ENCODE measurements at regions not wholly inside any gene's neighbourhood (a gene's known extent, or its start where the extent isn't known, plus 50 kb on each side); places are given as distances from the start of the nearest gene placed in this dataset.
A peak's percentile ranks its signal among the peaks of the same experiment; 100 is the strongest.
"Not testable (repeated sequence)": the region's sequence is repeated elsewhere in the genome, so short reads cannot be mapped to it uniquely, and the experiment has no call there.

GRCh38 chrX:80572636-80573035 lies 152.4 kb downstream of the TENT5D start:
- DNase-seq, result no peak
- POLR2A ChIA-PET, result no interaction called here
- CTCF ChIA-PET, result no interaction called here
- 92% methylated on average over 10 of the region's 13 CpGs for WGBS (ENCODE audit: insufficient coverage)
- no peaks in the 10 kb centered on the region for H3K36me3 ChIP-seq (ENCODE audit: control insufficient read depth in 4 of 4, insufficient read depth in 4 of 4, low read length in 3 of 4)
- no peaks in the 10 kb centered on the region for H3K27me3 ChIP-seq (replicated peaks in 2 of 5; ENCODE audit: control insufficient read depth in 4 of 5, insufficient read depth in 5 of 5, low read length in 4 of 5)
- H3K4me1 ChIP-seq (ENCODE audit: control extremely low read depth in 1 of 4, control insufficient read depth in 4 of 4, insufficient read depth in 4 of 4, low read length in 3 of 4), result no peaks in the 10 kb centered on the region
- no peak overlapping the region for H3K27ac ChIP-seq (ENCODE audit: insufficient read depth in 1 of 2, low read depth in 1 of 2, low read length in 2 of 2, poor library complexity in 1 of 2, severe bottlenecking in 2 of 2)
- no peaks in the 10 kb centered on the region for H3K9me3 ChIP-seq (ENCODE audit: control extremely low read depth in 1 of 5, control insufficient read depth in 4 of 5, insufficient read depth in 2 of 5, low read depth in 1 of 5, low read length in 4 of 5)
- no peak overlapping the region for H3K4me3 ChIP-seq (ENCODE audit: control insufficient read depth in 1 of 7, extremely low read depth in 1 of 7, insufficient read depth in 4 of 7, low read depth in 2 of 7, low read length in 6 of 7)

- ChIA-PET CTCF (interaction anchor here (1.2 kb wide), 1 partner anchor 8 kb away, joined by 3 read pairs; no protein-coding TSS in a partner anchor), POLR2A (no interaction called here)
- H3K4me1 ChIP-seq (ENCODE audit: control extremely low read depth in 1 of 4, control insufficient read depth in 4 of 4, insufficient read depth in 4 of 4, low read length in 3 of 4), result no peaks in the 10 kb centered on the region
- 92% methylated on average over 20 of the region's 20 CpGs for WGBS (ENCODE audit: insufficient coverage)
- no peaks in the 10 kb centered on the region for H3K36me3 ChIP-seq (ENCODE audit: control insufficient read depth in 4 of 4, insufficient read depth in 4 of 4, low read length in 3 of 4)
- H3K27me3 ChIP-seq (replicated peaks in 2 of 5; ENCODE audit: control insufficient read depth in 4 of 5, insufficient read depth in 5 of 5, low read length in 4 of 5), result no peaks in the 10 kb centered on the region
- no peaks in the 10 kb centered on the region for H3K9me3 ChIP-seq (ENCODE audit: control extremely low read depth in 1 of 5, control insufficient read depth in 4 of 5, insufficient read depth in 2 of 5, low read depth in 1 of 5, low read length in 4 of 5)
- no peak overlapping the region for H3K27ac ChIP-seq (ENCODE audit: insufficient read depth in 1 of 2, low read depth in 1 of 2, low read length in 2 of 2, poor library complexity in 1 of 2, severe bottlenecking in 2 of 2)
- H3K4me3 ChIP-seq (ENCODE audit: control insufficient read depth in 1 of 7, extremely low read depth in 1 of 7, insufficient read depth in 4 of 7, low read depth in 2 of 7, low read length in 6 of 7), result no peak overlapping the region
- no peak for DNase-seq
These were observed 153.0 kb downstream of the TENT5D start for GRCh38 chrX:80573275-80573674.

GRCh38 chrX:80574486-80575086 lies 154.3 kb downstream of the TENT5D start:
- CTCF ChIA-PET; POLR2A ChIA-PET; H3K27me3 ChIP-seq (replicated peaks in 2 of 5; ENCODE audit: control insufficient read depth in 4 of 5, insufficient read depth in 5 of 5, low read length in 4 of 5); DNase-seq; H3K27ac ChIP-seq (ENCODE audit: insufficient read depth in 1 of 2, low read depth in 1 of 2, low read length in 2 of 2, poor library complexity in 1 of 2, severe bottlenecking in 2 of 2); H3K36me3 ChIP-seq (ENCODE audit: control insufficient read depth in 4 of 4, insufficient read depth in 4 of 4, low read length in 3 of 4); H3K4me3 ChIP-seq (ENCODE audit: control insufficient read depth in 1 of 7, extremely low read depth in 1 of 7, insufficient read depth in 4 of 7, low read depth in 2 of 7, low read length in 6 of 7); H3K4me1 ChIP-seq (ENCODE audit: control extremely low read depth in 1 of 4, control insufficient read depth in 4 of 4, insufficient read depth in 4 of 4, low read length in 3 of 4); H3K9me3 ChIP-seq (ENCODE audit: control extremely low read depth in 1 of 5, control insufficient read depth in 4 of 5, insufficient read depth in 2 of 5, low read depth in 1 of 5, low read length in 4 of 5): not testable (repeated sequence)
- 76% methylated on average over 35 of the region's 50 CpGs for WGBS (ENCODE audit: insufficient coverage)

- ChIA-PET CTCF (interaction anchor here (3.4 kb wide), 1 partner anchor 291 kb away, joined by 8 read pairs; no protein-coding TSS in a partner anchor), POLR2A (no interaction called here)
- no peak overlapping the region for H3K4me3 ChIP-seq (ENCODE audit: control insufficient read depth in 1 of 7, extremely low read depth in 1 of 7, insufficient read depth in 4 of 7, low read depth in 2 of 7, low read length in 6 of 7)
- H3K27ac ChIP-seq (ENCODE audit: insufficient read depth in 1 of 2, low read depth in 1 of 2, low read length in 2 of 2, poor library complexity in 1 of 2, severe bottlenecking in 2 of 2), result no peak overlapping the region
- no peak for DNase-seq
- no peaks in the 10 kb centered on the region for H3K4me1 ChIP-seq (ENCODE audit: control extremely low read depth in 1 of 4, control insufficient read depth in 4 of 4, insufficient read depth in 4 of 4, low read length in 3 of 4)
- H3K27me3 ChIP-seq (replicated peaks in 2 of 5; ENCODE audit: control insufficient read depth in 4 of 5, insufficient read depth in 5 of 5, low read length in 4 of 5), result no peaks in the 10 kb centered on the region
- H3K9me3 ChIP-seq (ENCODE audit: control extremely low read depth in 1 of 5, control insufficient read depth in 4 of 5, insufficient read depth in 2 of 5, low read depth in 1 of 5, low read length in 4 of 5), result no peaks in the 10 kb centered on the region
- no peaks in the 10 kb centered on the region for H3K36me3 ChIP-seq (ENCODE audit: control insufficient read depth in 4 of 4, insufficient read depth in 4 of 4, low read length in 3 of 4)
These were observed 156.0 kb downstream of the TENT5D start for GRCh38 chrX:80576267-80576666.

GRCh38 chrX:80576806-80577533 lies 156.7 kb downstream of the TENT5D start:
- no peaks in the 10 kb centered on the region for H3K9me3 ChIP-seq (ENCODE audit: control extremely low read depth in 1 of 5, control insufficient read depth in 4 of 5, insufficient read depth in 2 of 5, low read depth in 1 of 5, low read length in 4 of 5)
- H3K4me3 ChIP-seq (ENCODE audit: control insufficient read depth in 1 of 7, extremely low read depth in 1 of 7, insufficient read depth in 4 of 7, low read depth in 2 of 7, low read length in 6 of 7), result no peak overlapping the region
- no peak overlapping the region for H3K27ac ChIP-seq (ENCODE audit: insufficient read depth in 1 of 2, low read depth in 1 of 2, low read length in 2 of 2, poor library complexity in 1 of 2, severe bottlenecking in 2 of 2)
- 74% methylated on average over 2 of the region's 2 CpGs for WGBS (ENCODE audit: insufficient coverage)
- no peaks in the 10 kb centered on the region for H3K36me3 ChIP-seq (ENCODE audit: control insufficient read depth in 4 of 4, insufficient read depth in 4 of 4, low read length in 3 of 4)
- DNase-seq, result no peak
- CTCF ChIA-PET, result interaction anchor here (1.6 to 3.4 kb wide), 2 partner anchors 7 to 292 kb away, joined by 3 to 8 read pairs; no protein-coding TSS in a partner anchor
- H3K4me1 ChIP-seq (ENCODE audit: control extremely low read depth in 1 of 4, control insufficient read depth in 4 of 4, insufficient read depth in 4 of 4, low read length in 3 of 4), result no peaks in the 10 kb centered on the region
- POLR2A ChIA-PET, result no interaction called here
- no peaks in the 10 kb centered on the region for H3K27me3 ChIP-seq (replicated peaks in 2 of 5; ENCODE audit: control insufficient read depth in 4 of 5, insufficient read depth in 5 of 5, low read length in 4 of 5)

GRCh38 chrX:80578517-80579105 lies 158.4 kb downstream of the TENT5D start:
- ChIA-PET POLR2A (no interaction called here), CTCF (interaction anchor here (1.6 to 3.4 kb wide), 2 partner anchors 9 to 293 kb away, joined by 3 to 8 read pairs; no protein-coding TSS in a partner anchor)
- H3K9me3 ChIP-seq (ENCODE audit: control extremely low read depth in 1 of 5, control insufficient read depth in 4 of 5, insufficient read depth in 2 of 5, low read depth in 1 of 5, low read length in 4 of 5), result no peaks in the 10 kb centered on the region
- WGBS (ENCODE audit: insufficient coverage), result 0% methylated on average over 1 of the region's 3 CpGs
- no peaks in the 10 kb centered on the region for H3K4me1 ChIP-seq (ENCODE audit: control extremely low read depth in 1 of 4, control insufficient read depth in 4 of 4, insufficient read depth in 4 of 4, low read length in 3 of 4)
- no peaks in the 10 kb centered on the region for H3K36me3 ChIP-seq (ENCODE audit: control insufficient read depth in 4 of 4, insufficient read depth in 4 of 4, low read length in 3 of 4)
- no peak overlapping the region for H3K4me3 ChIP-seq (ENCODE audit: control insufficient read depth in 1 of 7, extremely low read depth in 1 of 7, insufficient read depth in 4 of 7, low read depth in 2 of 7, low read length in 6 of 7)
- no peaks in the 10 kb centered on the region for H3K27me3 ChIP-seq (replicated peaks in 2 of 5; ENCODE audit: control insufficient read depth in 4 of 5, insufficient read depth in 5 of 5, low read length in 4 of 5)
- no peak overlapping the region for H3K27ac ChIP-seq (ENCODE audit: insufficient read depth in 1 of 2, low read depth in 1 of 2, low read length in 2 of 2, poor library complexity in 1 of 2, severe bottlenecking in 2 of 2)
- peak; percentile 5 to 46 (median 29) for DNase-seq

- H3K4me3 ChIP-seq (ENCODE audit: control insufficient read depth in 1 of 7, extremely low read depth in 1 of 7, insufficient read depth in 4 of 7, low read depth in 2 of 7, low read length in 6 of 7); H3K9me3 ChIP-seq (ENCODE audit: control extremely low read depth in 1 of 5, control insufficient read depth in 4 of 5, insufficient read depth in 2 of 5, low read depth in 1 of 5, low read length in 4 of 5); DNase-seq; H3K27ac ChIP-seq (ENCODE audit: insufficient read depth in 1 of 2, low read depth in 1 of 2, low read length in 2 of 2, poor library complexity in 1 of 2, severe bottlenecking in 2 of 2); H3K36me3 ChIP-seq (ENCODE audit: control insufficient read depth in 4 of 4, insufficient read depth in 4 of 4, low read length in 3 of 4); H3K4me1 ChIP-seq (ENCODE audit: control extremely low read depth in 1 of 4, control insufficient read depth in 4 of 4, insufficient read depth in 4 of 4, low read length in 3 of 4); H3K27me3 ChIP-seq (replicated peaks in 2 of 5; ENCODE audit: control insufficient read depth in 4 of 5, insufficient read depth in 5 of 5, low read length in 4 of 5); POLR2A ChIA-PET; CTCF ChIA-PET: not testable (repeated sequence)
- 100% methylated on average over 8 of the region's 30 CpGs for WGBS (ENCODE audit: insufficient coverage)
These were observed 170.7 kb downstream of the TENT5D start for GRCh38 chrX:80590992-80591391.

All from common myeloid progenitor, CD34-positive (primary cell).